GM18499 (cell line): ENCODE measurements at regions not wholly inside any gene's neighbourhood (a gene's known extent, or its start where the extent isn't known, plus 50 kb on each side); places are given as distances from the start of the nearest gene placed in this dataset.

Experiments used
- ATAC-seq: cut with Tn5 transposase; IDR thresholded peaks from one replicate; pipeline ENCODE4 v1.9.1; 2021; ENCODE audit warnings: moderate number of reproducible peaks; ENCODE audit not compliant: insufficient read depth, unreplicated experiment

DNA sequence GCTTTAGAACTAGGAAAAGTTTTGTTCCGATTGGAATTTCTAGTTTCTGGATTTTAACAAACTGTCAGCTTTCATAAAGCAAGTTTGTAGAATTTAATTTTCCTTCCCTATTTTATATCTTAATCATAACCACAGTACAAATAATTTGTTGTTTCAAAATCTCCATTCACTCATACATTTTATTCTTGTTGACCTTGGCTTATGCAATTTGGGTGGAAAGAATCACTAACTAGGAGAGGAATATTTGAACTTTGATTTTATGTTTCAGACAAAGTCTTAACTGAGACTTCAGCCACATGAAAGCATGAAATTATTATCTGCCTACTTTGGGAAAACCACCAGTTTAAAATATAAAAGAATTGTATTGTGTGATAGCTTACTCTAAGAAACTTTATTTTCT, 427.9 kb downstream of the SPRY1 start:
- ATAC-seq, result no peak

DNA sequence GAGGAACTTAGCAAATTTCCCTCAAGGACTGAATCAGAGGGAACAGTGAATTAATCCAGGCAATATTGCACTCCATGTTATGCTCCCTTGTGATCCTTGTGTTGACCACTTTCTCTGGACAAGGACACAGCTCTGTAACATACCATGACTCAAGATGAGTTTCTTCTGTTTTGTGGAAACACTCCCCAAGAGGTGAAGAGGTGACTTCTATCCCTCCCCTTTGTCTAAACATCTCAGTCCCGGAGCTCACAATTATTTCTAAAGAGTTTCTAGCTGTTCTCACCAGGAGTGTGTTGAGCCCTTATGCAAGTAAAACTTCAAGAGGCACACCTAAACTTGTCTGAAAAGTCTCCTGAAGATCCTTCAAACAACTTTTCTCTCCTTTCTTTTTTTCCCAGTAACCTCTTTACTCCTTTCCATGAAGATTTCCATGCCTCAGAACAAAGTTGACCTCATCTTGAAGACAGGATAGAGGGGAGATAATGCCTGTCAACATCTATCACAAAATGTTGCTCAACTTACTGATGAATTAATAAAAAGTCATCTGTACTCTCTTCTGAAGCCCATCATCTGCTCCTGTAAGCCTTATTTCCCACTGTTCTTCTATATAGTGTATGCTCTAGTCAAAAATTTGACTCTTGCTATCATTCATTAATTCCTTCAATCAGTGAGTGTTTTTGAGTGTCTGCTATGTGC, 429.1 kb downstream of the SPRY1 start:
- ATAC-seq, result no peak

- ATAC-seq, result no peak
Measured at GRCh38 chr4:123826896-123827295, 430.3 kb downstream of the SPRY1 start.

GRCh38 chr4:123827511-123827910, 430.9 kb downstream of the SPRY1 start:
- no peak for ATAC-seq

GRCh38 chr4:123830930-123831329, 434.3 kb downstream of the SPRY1 start:
- ATAC-seq, result no peak

GRCh38 chr4:123832173-123833026, 435.8 kb downstream of the SPRY1 start:
- no peak for ATAC-seq

- ATAC-seq, result no peak
Measured at GRCh38 chr4:123833171-123833643, 436.6 kb downstream of the SPRY1 start.

DNA sequence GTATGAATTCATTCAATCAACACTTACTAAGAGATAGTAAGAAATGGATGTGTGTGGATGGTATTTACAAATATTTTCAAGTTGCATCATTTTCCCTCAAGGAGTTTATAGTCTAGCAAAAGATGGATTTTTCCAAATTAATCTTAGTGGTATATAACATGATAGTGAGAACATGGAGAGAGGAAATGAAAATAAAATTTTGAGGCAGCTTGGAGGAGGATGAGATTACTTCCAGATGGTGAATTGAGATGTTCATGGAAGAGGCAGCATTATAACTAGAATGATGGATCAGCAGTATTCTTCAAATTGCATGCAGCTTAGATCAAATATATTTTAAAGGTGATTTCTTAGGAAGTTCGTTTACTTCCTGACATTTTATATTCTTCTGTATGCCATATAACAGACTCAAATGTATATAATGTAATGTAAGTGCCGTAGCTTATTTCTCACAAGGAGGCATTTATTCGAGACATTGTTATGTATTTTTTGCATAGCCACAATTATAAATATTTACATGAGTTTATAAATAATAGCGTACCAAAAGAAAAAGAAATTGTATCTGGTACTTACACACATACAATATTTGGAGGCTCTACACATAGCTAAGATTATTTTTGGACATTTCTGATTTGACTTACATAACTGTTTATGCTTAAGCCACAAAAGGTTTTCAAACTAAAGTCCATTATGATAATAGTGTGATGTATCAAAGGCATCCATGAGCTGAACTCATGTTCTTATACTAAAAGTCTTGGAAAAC, 439.4 kb downstream of the SPRY1 start:
- ATAC-seq, result no peak

- no peak for ATAC-seq
Measured at GRCh38 chr4:123836851-123837595, 440.4 kb downstream of the SPRY1 start.

DNA sequence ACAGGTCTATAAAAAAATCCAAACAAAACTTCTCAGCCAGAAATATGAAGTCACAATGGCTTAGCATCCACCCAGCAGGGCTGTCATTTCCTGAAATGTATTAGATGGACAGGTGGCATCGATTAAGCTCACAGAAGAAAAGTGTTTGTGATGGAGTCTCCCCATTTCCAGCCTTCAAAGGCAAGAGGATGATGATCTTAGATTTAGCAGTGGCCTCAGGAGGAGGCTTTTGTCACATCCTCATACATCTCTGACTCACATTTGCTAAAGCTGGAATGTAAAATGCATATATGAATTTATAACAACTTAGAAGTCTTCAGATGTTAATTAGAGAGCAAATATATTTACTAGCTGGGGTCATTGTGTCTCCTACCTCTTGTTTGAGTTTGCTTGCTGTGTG, 441.9 kb downstream of the SPRY1 start:
- ATAC-seq, result no peak

GRCh38 chr4:123840197-123840596, 443.6 kb downstream of the SPRY1 start:
- no peak for ATAC-seq

DNA sequence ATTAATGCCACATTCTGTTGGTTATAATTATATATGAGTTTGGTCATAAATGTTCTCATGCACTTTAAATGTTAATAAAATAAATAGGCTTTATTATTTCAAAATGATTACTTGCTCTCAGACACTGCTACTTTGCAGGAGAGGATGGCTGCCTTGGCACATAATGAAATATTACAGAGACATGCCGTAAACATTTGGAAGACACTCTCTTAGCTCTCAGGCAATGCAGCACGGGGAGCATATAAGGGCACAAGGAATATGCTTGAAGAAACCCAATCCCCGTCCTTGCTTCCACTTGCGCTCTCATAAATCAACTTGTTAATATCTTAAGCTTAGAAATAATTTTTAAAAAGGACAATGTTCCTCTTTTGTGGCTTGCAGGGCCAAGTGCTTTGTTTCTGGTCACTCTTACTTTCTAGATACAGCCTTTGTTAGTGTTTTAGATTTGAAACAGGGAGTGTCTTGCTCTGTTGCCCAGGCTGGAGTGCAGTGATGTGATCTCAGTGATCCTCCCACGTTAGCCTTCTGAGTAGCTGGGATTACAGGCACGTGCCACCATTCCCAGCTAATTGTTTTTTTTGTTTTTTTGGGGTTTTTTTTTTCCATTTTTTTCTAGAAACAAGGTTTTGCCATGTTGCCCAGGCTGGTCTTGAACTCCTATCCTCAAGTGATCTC, 445.0 kb downstream of the SPRY1 start:
- no peak for ATAC-seq

DNA sequence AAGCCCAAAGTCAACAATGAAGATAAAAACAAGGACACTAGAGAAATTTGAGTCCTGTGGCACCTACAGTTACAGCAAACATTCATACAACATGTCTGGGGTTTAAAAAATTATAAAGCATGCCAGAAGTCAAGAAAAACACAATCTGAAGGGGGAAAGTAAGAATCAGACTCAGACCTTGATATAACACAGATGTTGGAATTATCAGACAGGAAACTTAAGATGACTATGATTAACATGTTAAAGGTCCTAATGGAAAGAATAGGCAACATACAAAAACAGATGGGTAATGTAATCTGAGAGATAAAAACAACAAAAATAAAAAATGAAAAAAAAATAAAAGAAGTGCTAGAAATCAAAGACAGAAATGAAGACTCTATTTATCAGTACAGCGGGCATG, 446.5 kb downstream of the SPRY1 start:
- no peak for ATAC-seq

DNA sequence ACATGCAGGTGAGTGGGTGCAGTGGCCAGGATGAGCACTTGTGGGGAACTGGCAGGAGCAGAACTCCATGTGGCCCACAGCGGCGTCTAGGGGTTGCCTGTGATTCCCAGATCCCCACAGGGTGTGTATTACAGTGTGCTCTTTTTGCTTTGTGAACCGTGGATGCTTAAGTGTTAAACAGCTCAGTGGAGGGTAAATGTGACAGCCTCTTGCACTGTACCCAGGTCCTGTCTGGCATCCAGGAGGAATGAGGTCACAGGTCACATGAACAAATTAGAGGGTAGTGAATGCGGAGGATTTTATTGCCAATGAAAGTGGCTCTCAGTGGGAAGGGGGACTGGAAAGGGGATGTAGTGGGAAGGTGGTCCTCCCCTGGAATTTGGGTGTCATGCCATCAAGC, 447.8 kb downstream of the SPRY1 start:
- no peak for ATAC-seq

GRCh38 chr4:123846092-123846491, 449.5 kb downstream of the SPRY1 start:
- ATAC-seq, result no peak

GRCh38 chr4:123846561-123846960, 450.0 kb downstream of the SPRY1 start:
- ATAC-seq, result no peak

GRCh38 chr4:123848606-123849005, 452.0 kb downstream of the SPRY1 start:
- ATAC-seq, result no peak

DNA sequence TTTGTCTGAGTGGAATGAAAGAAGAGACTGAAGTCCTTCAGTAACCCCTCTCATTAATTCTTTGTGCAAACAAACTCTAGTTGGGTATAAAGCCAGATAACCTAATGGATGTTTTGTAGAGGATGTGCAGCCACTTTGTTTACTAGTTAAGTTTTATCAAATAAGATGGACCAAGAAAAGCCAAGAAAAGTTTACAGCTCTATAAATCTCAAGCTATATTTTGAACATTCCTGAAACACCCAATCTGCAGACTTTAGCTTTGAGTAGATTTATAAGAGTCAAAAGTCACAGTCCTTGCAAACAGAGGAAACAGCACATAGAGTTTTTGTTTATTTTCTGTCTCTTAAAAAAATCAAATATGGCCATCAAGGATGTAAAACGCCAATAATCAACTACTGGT, 452.9 kb downstream of the SPRY1 start:
- no peak for ATAC-seq

DNA sequence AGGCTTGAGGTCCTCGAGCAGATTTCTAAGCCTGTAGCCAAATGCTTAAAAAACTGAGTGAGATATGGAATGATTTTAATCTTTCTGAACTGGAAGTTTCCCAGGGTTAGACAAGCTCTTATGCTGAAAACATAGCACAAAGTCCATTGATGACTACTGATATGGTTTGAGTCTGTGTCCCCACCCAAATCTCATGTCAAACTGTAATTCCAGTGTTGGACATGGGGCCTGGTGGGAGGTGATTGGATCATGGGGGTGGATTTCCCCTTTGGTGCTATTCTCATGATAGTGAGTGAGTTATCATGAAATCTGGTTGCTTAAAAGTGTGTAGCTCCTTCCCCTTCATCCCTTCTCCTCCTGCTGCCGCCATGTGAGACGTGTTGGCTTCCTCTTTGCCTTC, 454.9 kb downstream of the SPRY1 start:
- no peak for ATAC-seq

GRCh38 chr4:123853651-123854050, 457.1 kb downstream of the SPRY1 start:
- no peak for ATAC-seq
